ENCODE measurements at regions not wholly inside any gene's neighbourhood (a gene's known extent, or its start where the extent isn't known, plus 50 kb on each side); places are given as distances from the start of the nearest gene placed in this dataset.

DNA sequence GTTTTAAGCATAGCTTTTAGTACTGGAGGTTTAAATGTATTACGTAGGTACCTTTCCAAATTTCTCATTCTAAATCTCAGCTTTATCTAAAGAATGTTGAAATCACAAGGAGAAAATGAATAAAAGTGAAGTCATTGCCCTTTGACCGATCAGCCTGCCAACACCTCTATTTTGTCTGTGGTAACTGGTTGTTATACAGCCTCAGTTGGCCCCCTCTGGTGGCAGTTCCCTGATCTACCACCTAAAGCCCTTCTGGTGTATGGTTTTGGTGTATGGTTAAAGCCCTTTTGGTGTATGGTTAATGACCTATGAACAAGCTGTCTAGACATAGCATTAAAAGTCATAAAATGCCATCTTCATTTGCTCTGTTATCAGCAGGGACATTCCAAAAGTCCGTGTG is 378.2 kb upstream of the AZI2 start:
- CTCF ChIA-PET: no interaction called here
- BruUV-seq (replicated peaks): no TSS peak
- Histone ChIP-seq H3K27me3 (ENCODE audit: control insufficient read depth, insufficient read depth, low read length) (no peaks in the 10 kb centered on the region), H3K4me1 (ENCODE audit: control insufficient read depth, insufficient read depth, low read length) (no peaks in the 10 kb centered on the region), H3K9me3 (ENCODE audit: control insufficient read depth, insufficient read depth, low read depth, low read length) (no peaks in the 10 kb centered on the region), H3K36me3 (ENCODE audit: control insufficient read depth, insufficient read depth, low read length) (no peaks in the 10 kb centered on the region), H3K27ac (ENCODE audit: low read length) (no peak overlapping the region), H3K4me3 (ENCODE audit: low read depth in 2 of 2, low read length in 2 of 2) (no peak overlapping the region)
- POLR2A ChIA-PET: no interaction called here
- in situ Hi-C loops (cut with HindIII; ENCODE audit: low pct_unique_long_range_greater_than_20kb, low sequenced_read_pairs) (no loop called here), intact Hi-C loops (cut with micrococcal nuclease; ENCODE audit: unreplicated experiment) (no loop called here)
- TF ChIP-seq POLR2AphosphoS5 (IDR thresholded peaks at IDR 0.05; ENCODE audit: low read depth, low read length) (no peak), SIN3A (IDR thresholded peaks at IDR 0.05; ENCODE audit: borderline replicate concordance, insufficient read depth, low read depth, low read length) (no peak), TCF7L2 (IDR thresholded peaks at IDR 0.05; ENCODE audit: low read depth, low read length) (no peak)
- TF ChIP-seq, protein P1, sequence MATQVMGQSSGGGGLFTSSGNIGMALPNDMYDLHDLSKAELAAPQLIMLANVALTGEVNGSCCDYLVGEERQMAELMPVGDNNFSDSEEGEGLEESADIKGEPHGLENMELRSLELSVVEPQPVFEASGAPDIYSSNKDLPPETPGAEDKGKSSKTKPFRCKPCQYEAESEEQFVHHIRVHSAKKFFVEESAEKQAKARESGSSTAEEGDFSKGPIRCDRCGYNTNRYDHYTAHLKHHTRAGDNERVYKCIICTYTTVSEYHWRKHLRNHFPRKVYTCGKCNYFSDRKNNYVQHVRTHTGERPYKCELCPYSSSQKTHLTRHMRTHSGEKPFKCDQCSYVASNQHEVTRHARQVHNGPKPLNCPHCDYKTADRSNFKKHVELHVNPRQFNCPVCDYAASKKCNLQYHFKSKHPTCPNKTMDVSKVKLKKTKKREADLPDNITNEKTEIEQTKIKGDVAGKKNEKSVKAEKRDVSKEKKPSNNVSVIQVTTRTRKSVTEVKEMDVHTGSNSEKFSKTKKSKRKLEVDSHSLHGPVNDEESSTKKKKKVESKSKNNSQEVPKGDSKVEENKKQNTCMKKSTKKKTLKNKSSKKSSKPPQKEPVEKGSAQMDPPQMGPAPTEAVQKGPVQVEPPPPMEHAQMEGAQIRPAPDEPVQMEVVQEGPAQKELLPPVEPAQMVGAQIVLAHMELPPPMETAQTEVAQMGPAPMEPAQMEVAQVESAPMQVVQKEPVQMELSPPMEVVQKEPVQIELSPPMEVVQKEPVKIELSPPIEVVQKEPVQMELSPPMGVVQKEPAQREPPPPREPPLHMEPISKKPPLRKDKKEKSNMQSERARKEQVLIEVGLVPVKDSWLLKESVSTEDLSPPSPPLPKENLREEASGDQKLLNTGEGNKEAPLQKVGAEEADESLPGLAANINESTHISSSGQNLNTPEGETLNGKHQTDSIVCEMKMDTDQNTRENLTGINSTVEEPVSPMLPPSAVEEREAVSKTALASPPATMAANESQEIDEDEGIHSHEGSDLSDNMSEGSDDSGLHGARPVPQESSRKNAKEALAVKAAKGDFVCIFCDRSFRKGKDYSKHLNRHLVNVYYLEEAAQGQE (IDR thresholded peaks at IDR 0.05; ENCODE audit: insufficient read depth in 1 of 2, low read depth in 2 of 2, low read length in 1 of 2): no peak
- TF ChIP-seq, protein P2, sequence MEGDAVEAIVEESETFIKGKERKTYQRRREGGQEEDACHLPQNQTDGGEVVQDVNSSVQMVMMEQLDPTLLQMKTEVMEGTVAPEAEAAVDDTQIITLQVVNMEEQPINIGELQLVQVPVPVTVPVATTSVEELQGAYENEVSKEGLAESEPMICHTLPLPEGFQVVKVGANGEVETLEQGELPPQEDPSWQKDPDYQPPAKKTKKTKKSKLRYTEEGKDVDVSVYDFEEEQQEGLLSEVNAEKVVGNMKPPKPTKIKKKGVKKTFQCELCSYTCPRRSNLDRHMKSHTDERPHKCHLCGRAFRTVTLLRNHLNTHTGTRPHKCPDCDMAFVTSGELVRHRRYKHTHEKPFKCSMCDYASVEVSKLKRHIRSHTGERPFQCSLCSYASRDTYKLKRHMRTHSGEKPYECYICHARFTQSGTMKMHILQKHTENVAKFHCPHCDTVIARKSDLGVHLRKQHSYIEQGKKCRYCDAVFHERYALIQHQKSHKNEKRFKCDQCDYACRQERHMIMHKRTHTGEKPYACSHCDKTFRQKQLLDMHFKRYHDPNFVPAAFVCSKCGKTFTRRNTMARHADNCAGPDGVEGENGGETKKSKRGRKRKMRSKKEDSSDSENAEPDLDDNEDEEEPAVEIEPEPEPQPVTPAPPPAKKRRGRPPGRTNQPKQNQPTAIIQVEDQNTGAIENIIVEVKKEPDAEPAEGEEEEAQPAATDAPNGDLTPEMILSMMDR (IDR thresholded peaks at IDR 0.05): peak; percentile 47
- DNase-seq (ENCODE audit: low read depth, low spot score) (no peak), ATAC-seq (no peak)

DNA sequence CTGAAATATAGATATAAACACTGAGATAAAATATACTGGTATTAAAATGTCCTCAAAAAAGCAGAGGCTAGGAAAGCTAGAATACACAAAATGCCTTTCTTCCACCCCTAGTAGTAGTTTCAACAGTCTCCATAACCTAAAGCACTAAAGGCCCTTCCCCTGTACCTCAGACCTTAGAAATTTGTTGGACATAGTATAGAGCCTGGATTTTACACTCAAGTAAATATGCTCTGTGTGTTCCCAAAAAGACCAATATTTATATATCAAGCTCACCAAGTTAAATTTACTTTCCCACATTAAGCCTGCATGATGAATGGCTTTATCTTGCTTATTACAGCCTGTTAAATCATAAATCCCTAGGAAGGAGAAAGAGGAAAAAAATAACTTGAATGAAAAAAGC is 378.7 kb upstream of the AZI2 start:
- Histone ChIP-seq H3K27ac (ENCODE audit: low read length) (no peak overlapping the region), H3K4me3 (ENCODE audit: low read depth in 2 of 2, low read length in 2 of 2) (no peak overlapping the region), H3K4me1 (ENCODE audit: control insufficient read depth, insufficient read depth, low read length) (no peaks in the 10 kb centered on the region), H3K36me3 (ENCODE audit: control insufficient read depth, insufficient read depth, low read length) (no peaks in the 10 kb centered on the region), H3K9me3 (ENCODE audit: control insufficient read depth, insufficient read depth, low read depth, low read length) (no peaks in the 10 kb centered on the region), H3K27me3 (ENCODE audit: control insufficient read depth, insufficient read depth, low read length) (no peaks in the 10 kb centered on the region)
- DNase-seq (ENCODE audit: low read depth, low spot score) (no peak), ATAC-seq (no peak)
- in situ Hi-C loops (cut with HindIII; ENCODE audit: low pct_unique_long_range_greater_than_20kb, low sequenced_read_pairs): no loop called here
- BruUV-seq (replicated peaks): no TSS peak
- POLR2A ChIA-PET: no interaction called here
- CTCF ChIA-PET: no interaction called here
- intact Hi-C loops (cut with micrococcal nuclease; ENCODE audit: unreplicated experiment): no loop called here
- TF ChIP-seq SIN3A (IDR thresholded peaks at IDR 0.05; ENCODE audit: borderline replicate concordance, insufficient read depth, low read depth, low read length) (no peak), POLR2AphosphoS5 (IDR thresholded peaks at IDR 0.05; ENCODE audit: low read depth, low read length) (no peak), TCF7L2 (IDR thresholded peaks at IDR 0.05; ENCODE audit: low read depth, low read length) (no peak)
- TF ChIP-seq, protein P1 (IDR thresholded peaks at IDR 0.05; ENCODE audit: insufficient read depth in 1 of 2, low read depth in 2 of 2, low read length in 1 of 2): no peak
- TF ChIP-seq, protein P2 (IDR thresholded peaks at IDR 0.05): no peak
